RWPE1 (cell line): ENCODE measurements at regions not wholly inside any gene's neighbourhood (a gene's known extent, or its start where the extent isn't known, plus 50 kb on each side); places are given as distances from the start of the nearest gene placed in this dataset.

Source experiments
- CTCF ChIA-PET: fragments of 350-600 bp; sonication (Branson Sonifier 250); formaldehyde crosslinking; extraction: SDS; loops from one replicate; lab custom pipeline; 2021; lab: Yijun Ruan, JAX
- POLR2A ChIA-PET: fragments of 400-600 bp; formaldehyde crosslinking; extraction: SDS; loops from one replicate; lab custom pipeline; 2020; ENCODE audit warnings: antibody characterized with exemption; ENCODE audit not compliant: low non-redundant PET; lab: Yijun Ruan, JAX
- DNase-seq: peaks from one replicate; pipeline ENCODE4 v3.0.0; 2012; ENCODE audit warnings: low spot score
- H3K27ac ChIP-seq: fragments of 450-650 bp; 2 replicates; pipeline ENCODE4 v1.5.1; 2017
- CTCF ChIP-seq: fragments of 450-650 bp; conservative IDR thresholded peaks from 2 replicates; pipeline ENCODE4 v1.5.1; 2017; ENCODE audit warnings: low read depth, mild to moderate bottlenecking

- no peak overlapping the region for H3K27ac ChIP-seq
- CTCF ChIA-PET, result interaction anchor here (0.7 kb wide), 1 partner anchor 139 kb away, joined by 3 read pairs; no protein-coding TSS in a partner anchor
- no peak for DNase-seq
- POLR2A ChIA-PET, result no interaction called here
- TF ChIP-seq CTCF, result no peak
Observed at GRCh38 chr5:36447776-36448175, 146.1 kb upstream of the RANBP3L start.

- ChIA-PET POLR2A (no interaction called here), CTCF (interaction anchor here (0.6 kb wide), 1 partner anchor 242 kb away, joined by 3 read pairs; no protein-coding TSS in a partner anchor)
- no peak for TF ChIP-seq CTCF
- H3K27ac ChIP-seq, result peak overlapping the region; percentile 84; the same call in 1 of the 2 replicates
- DNase-seq, result peak; percentile 52
Observed at GRCh38 chr5:36450229-36451014, 148.7 kb upstream of the RANBP3L start.

GRCh38 chr5:36452424-36453006 lies 150.8 kb upstream of the RANBP3L start:
- peak overlapping the region; percentile 69 for H3K27ac ChIP-seq
- ChIA-PET CTCF (no interaction called here), POLR2A (no interaction called here)
- DNase-seq, result peak; percentile 66
- no peak for TF ChIP-seq CTCF

GRCh38 chr5:36457511-36458270 lies 148.7 kb upstream of the SLC1A3 start:
- H3K27ac ChIP-seq, result no peak overlapping the region
- no peak for TF ChIP-seq CTCF
- ChIA-PET CTCF (no interaction called here), POLR2A (no interaction called here)
- DNase-seq, result no peak

- CTCF ChIA-PET, result interaction anchor here (0.6 to 1.1 kb wide), 6 partner anchors 19 to 1187 kb away, joined by 3 to 5 read pairs (median 3); no protein-coding TSS in a partner anchor
- POLR2A ChIA-PET, result no interaction called here
- H3K27ac ChIP-seq, result peak overlapping the region; percentile 41; the same call in 1 of the 2 replicates
- no peak for TF ChIP-seq CTCF
- DNase-seq, result no peak
Observed at GRCh38 chr5:36458746-36459145, 147.7 kb upstream of the SLC1A3 start.
